IMR-90 (cell line): ENCODE measurements at regions not wholly inside any gene's neighbourhood (a gene's known extent, or its start where the extent isn't known, plus 50 kb on each side); places are given as distances from the start of the nearest gene placed in this dataset.

Experiments
- ATAC-seq: fragments of 200-7000 bp; cut with Tn5 transposase; 2 replicates; pipeline ENCODE4 v1.9.1; 2020; ENCODE audit warnings: low read depth, mild to moderate bottlenecking, moderate library complexity
- BruUV-seq: library from RNA; stranded (reverse); fragments of 400-500 nt; replicated peaks from 2 replicates; lab custom pipeline; 2021; lab: Mats Ljungman, UMichigan
- CTCF ChIA-PET: fragments of 300-600 bp; formaldehyde crosslinking; extraction: SDS; loops from one replicate; lab custom pipeline; 2021; ENCODE audit warnings: antibody characterized with exemption; lab: Yijun Ruan, JAX
- POLR2A ChIA-PET: fragments of 300-600 bp; sonication (Branson Sonifier 250); formaldehyde crosslinking; loops from one replicate; lab custom pipeline; 2022; ENCODE audit warnings: antibody characterized with exemption; ENCODE audit not compliant: unreplicated experiment; lab: Charles Lee
- DNase-seq: peaks from one replicate; pipeline ENCODE4 v3.0.0; 2013
- H2AFZ ChIP-seq: replicated peaks from 2 replicates; pipeline ENCODE3; 2013; ENCODE audit warnings: low read length, mild to moderate bottlenecking; ENCODE audit not compliant: poor library complexity
- H2AK5ac ChIP-seq: 2 replicates; pipeline ENCODE4 v1.6.1; 2013; ENCODE audit warnings: low read depth, low read length, inconsistent platforms
- H2AK9ac ChIP-seq: replicated peaks from 2 replicates; pipeline ENCODE3; 2013; ENCODE audit warnings: mild to moderate bottlenecking, low read depth, low read length, moderate library complexity; ENCODE audit not compliant: poor library complexity
- H2BK120ac ChIP-seq: 2 replicates; pipeline ENCODE4 v1.6.1; 2013; ENCODE audit warnings: low read depth, low read length, inconsistent platforms
- H2BK15ac ChIP-seq: 3 replicates; pipeline ENCODE4 v1.6.1; 2013; ENCODE audit warnings: low read depth, low read length, inconsistent platforms
- H2BK20ac ChIP-seq: 2 replicates; pipeline ENCODE4 v1.6.1; 2013; ENCODE audit warnings: low read depth, mild to moderate bottlenecking, inconsistent platforms, low read length, moderate library complexity
- H2BK5ac ChIP-seq: 2 replicates; pipeline ENCODE4 v1.6.1; 2013; ENCODE audit warnings: mild to moderate bottlenecking, low read depth, low read length, inconsistent platforms; ENCODE audit not compliant: poor library complexity, severe bottlenecking
- H3K14ac ChIP-seq: replicated peaks from 2 replicates; pipeline ENCODE4 v1.6.1; 2013; ENCODE audit warnings: low read depth, low read length, inconsistent platforms
- H3K18ac ChIP-seq: 2 replicates; pipeline ENCODE4 v1.6.1; 2013; ENCODE audit warnings: low read depth, low read length, control low read depth
- H3K23ac ChIP-seq: 2 replicates; pipeline ENCODE4 v1.6.1; 2013; ENCODE audit warnings: low read depth, low read length, inconsistent platforms
- H3K27ac ChIP-seq: 2 replicates; pipeline ENCODE4 v1.5.1; 2013; ENCODE audit warnings: mild to moderate bottlenecking, control low read depth, low read length; ENCODE audit not compliant: insufficient read depth
- H3K27me3 ChIP-seq: 2 replicates; pipeline ENCODE4 v1.6.1; 2013; ENCODE audit warnings: low read length; ENCODE audit not compliant: control insufficient read depth, insufficient read depth
- H3K36me3 ChIP-seq: 2 replicates; pipeline ENCODE4 v1.6.1; 2013; ENCODE audit warnings: low read length, mixed read lengths; ENCODE audit not compliant: control insufficient read depth, insufficient read depth
- H3K4ac ChIP-seq: 2 replicates; pipeline ENCODE4 v1.6.1; 2013; ENCODE audit warnings: low read depth, low read length, inconsistent platforms
- H3K4me1 ChIP-seq: 2 replicates; pipeline ENCODE4 v1.6.1; 2013; ENCODE audit warnings: low read length, mixed read lengths; ENCODE audit not compliant: control insufficient read depth, insufficient read depth
- H3K4me2 ChIP-seq: 2 replicates; pipeline ENCODE4 v1.6.1; 2013; ENCODE audit warnings: low read depth, mild to moderate bottlenecking, control low read depth, low read length, moderate library complexity
- H3K4me3 ChIP-seq: 2 replicates; pipeline ENCODE4 v1.5.1; 2013; ENCODE audit warnings: low read depth, mild to moderate bottlenecking, control low read depth, low read length, moderate library complexity; ENCODE audit not compliant: insufficient read depth
- H3K56ac ChIP-seq: 2 replicates; pipeline ENCODE4 v1.6.1; 2013; ENCODE audit warnings: low read length, inconsistent platforms; ENCODE audit not compliant: insufficient read depth; ENCODE audit errors: extremely low read depth
- H3K79me1 ChIP-seq, 2 experiments: 2 replicates each; pipeline ENCODE4 v1.6.1; 2013; ENCODE audit warnings: low read length in 2 of 2, inconsistent platforms in 1 of 2, low read depth in 1 of 2
- H3K9ac ChIP-seq: 2 replicates; pipeline ENCODE4 v1.6.1; 2013; ENCODE audit warnings: low read depth, low read length, control low read depth
- H3K9me1 ChIP-seq: 2 replicates; pipeline ENCODE4 v1.6.1; 2013; ENCODE audit warnings: low read length, inconsistent platforms; ENCODE audit not compliant: insufficient read depth
- H3K9me3 ChIP-seq: 2 replicates; pipeline ENCODE4 v1.6.1; 2013; ENCODE audit warnings: low read length; ENCODE audit not compliant: control insufficient read depth, insufficient read depth
- H4K20me1 ChIP-seq: 2 replicates; pipeline ENCODE4 v1.6.1; 2013; ENCODE audit warnings: low read length, inconsistent platforms; ENCODE audit not compliant: insufficient read depth
- H4K5ac ChIP-seq: 2 replicates; pipeline ENCODE4 v1.6.1; 2013; ENCODE audit warnings: mild to moderate bottlenecking, low read depth, low read length, control low read depth
- H4K8ac ChIP-seq, 2 experiments: 2 replicates each; pipeline ENCODE4 v1.6.1; 2013; ENCODE audit warnings: low read depth in 2 of 2, low read length in 2 of 2, control low read depth in 1 of 2, inconsistent platforms in 1 of 2
- H4K91ac ChIP-seq: 2 replicates; pipeline ENCODE4 v1.6.1; 2013; ENCODE audit warnings: low read depth, low read length, inconsistent platforms; ENCODE audit not compliant: insufficient read depth
- BHLHE40 ChIP-seq: fragments of 150-350 bp; IDR thresholded peaks from 2 replicates; pipeline ENCODE4 v1.6.1; 2016; ENCODE audit warnings: mild to moderate bottlenecking, low read depth, low read length
- CEBPB ChIP-seq: IDR thresholded peaks from 2 replicates; pipeline ENCODE4 v1.6.1; 2012; ENCODE audit warnings: low read depth, low read length, improper control_type of control experiment
- CHD1 ChIP-seq: IDR thresholded peaks from 2 replicates; pipeline ENCODE4 v1.6.1; 2012; ENCODE audit warnings: low read depth, low read length, improper control_type of control experiment
- FOS ChIP-seq: fragments of 150-350 bp; IDR thresholded peaks from 2 replicates; pipeline ENCODE4 v1.6.1; 2016; ENCODE audit warnings: low read depth, low read length
- MXI1 ChIP-seq: IDR thresholded peaks from 2 replicates; pipeline ENCODE4 v1.6.1; 2012; ENCODE audit warnings: low read depth, mild to moderate bottlenecking, low read length, moderate library complexity, borderline replicate concordance
- RAD21 ChIP-seq: IDR thresholded peaks from 2 replicates; pipeline ENCODE4 v1.6.1; 2012; ENCODE audit warnings: low read length, improper control_type of control experiment
- RFX5 ChIP-seq: IDR thresholded peaks from 2 replicates; pipeline ENCODE4 v1.8.0; 2012; ENCODE audit warnings: low read depth, mild to moderate bottlenecking, low read length, moderate library complexity
- SMC3 ChIP-seq: fragments of 150-350 bp; IDR thresholded peaks from 2 replicates; pipeline ENCODE4 v1.6.1; 2016; ENCODE audit warnings: low read depth, mild to moderate bottlenecking, antibody characterized with exemption, low read length, moderate library complexity
- WGBS, 2 experiments: methylation state at CpG; one replicate each; pipeline versions ENCODE4 v1.1.5 to v1.1.7; 2013; ENCODE audit warnings: missing lambda C conversion rate in 2 of 2; ENCODE audit not compliant: insufficient read length in 1 of 2; ENCODE audit errors: extremely low coverage in 2 of 2; 5-methylcytosine and 5-hydroxymethylcytosine counted together
- dilution Hi-C: fragments of 300-500 bp; cut with HindIII; formaldehyde crosslinking; loops from one replicate; pipeline ENCODE4 v1.14.3; 2018; ENCODE audit warnings: low sequenced_read_pairs; ENCODE audit not compliant: unreplicated experiment
- in situ Hi-C: fragments of 300-500 bp; cut with MboI; formaldehyde crosslinking; loops from 3 replicates; pipeline ENCODE4 v1.14.3; 2019; ENCODE audit warnings: low sequenced_read_pairs, inconsistent platforms, mixed read lengths
- intact Hi-C: fragments of 100-400 bp; cut with micrococcal nuclease; formaldehyde crosslinking; loops from 2 replicates; pipeline ENCODE4 v1.10.0; 2022
- TF ChIP-seq, protein P1 (sequence below): fragments of 150-350 bp; IDR thresholded peaks from 2 replicates; pipeline ENCODE4 v1.6.1; 2017; ENCODE audit warnings: mild to moderate bottlenecking, antibody characterized with exemption, low read length, low read depth

DNA sequence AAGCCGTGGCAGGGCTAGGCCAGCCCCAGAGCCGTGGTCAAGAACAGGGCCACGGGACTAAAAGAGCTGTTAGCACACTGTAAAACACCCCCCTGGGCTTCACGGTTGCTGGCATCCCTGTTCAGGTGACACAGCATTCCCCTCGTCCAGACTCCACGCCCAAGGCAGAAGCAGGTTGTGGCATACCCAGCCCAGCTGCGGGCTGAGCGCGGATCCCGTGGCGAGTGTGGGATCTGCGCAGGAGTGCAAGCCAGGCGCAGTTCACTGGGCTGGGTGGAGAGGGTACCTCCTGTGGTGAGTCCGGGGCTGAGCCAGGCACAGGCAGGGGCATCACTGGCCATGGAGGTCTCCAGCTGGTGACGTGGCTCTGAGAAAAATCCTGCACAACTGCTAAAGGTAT, 199.1 kb downstream of the FZD1 start:
- dilution Hi-C loops: no loop called here
- H2BK120ac ChIP-seq: no peak overlapping the region
- no peak overlapping the region for H2AFZ ChIP-seq
- H3K4me1 ChIP-seq: no peaks in the 10 kb centered on the region
- no peak overlapping the region for H3K9ac ChIP-seq
- H4K20me1 ChIP-seq: no peaks in the 10 kb centered on the region
- no peaks in the 10 kb centered on the region for H3K9me1 ChIP-seq
- H4K91ac ChIP-seq: no peak overlapping the region
- ChIA-PET POLR2A (no interaction called here), CTCF (no interaction called here)
- no peak overlapping the region for H3K4ac ChIP-seq
- no peak for TF ChIP-seq BHLHE40
- TF ChIP-seq CHD1: no peak
- no peak for TF ChIP-seq FOS
- TF ChIP-seq CEBPB: no peak
- no peak for TF ChIP-seq MXI1
- TF ChIP-seq, protein P1, sequence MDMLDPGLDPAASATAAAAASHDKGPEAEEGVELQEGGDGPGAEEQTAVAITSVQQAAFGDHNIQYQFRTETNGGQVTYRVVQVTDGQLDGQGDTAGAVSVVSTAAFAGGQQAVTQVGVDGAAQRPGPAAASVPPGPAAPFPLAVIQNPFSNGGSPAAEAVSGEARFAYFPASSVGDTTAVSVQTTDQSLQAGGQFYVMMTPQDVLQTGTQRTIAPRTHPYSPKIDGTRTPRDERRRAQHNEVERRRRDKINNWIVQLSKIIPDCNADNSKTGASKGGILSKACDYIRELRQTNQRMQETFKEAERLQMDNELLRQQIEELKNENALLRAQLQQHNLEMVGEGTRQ: no peak
- TF ChIP-seq SMC3: no peak
- TF ChIP-seq RFX5: no peak
- TF ChIP-seq RAD21: no peak
- no peak overlapping the region for H2BK15ac ChIP-seq
- no peak for ATAC-seq
- no peak overlapping the region for H2BK20ac ChIP-seq
- no peak for DNase-seq
- no peaks in the 10 kb centered on the region for H3K36me3 ChIP-seq
- no peak overlapping the region for H3K23ac ChIP-seq
- H3K56ac ChIP-seq: no peak overlapping the region
- no peak overlapping the region for H3K4me2 ChIP-seq
- no peak overlapping the region for H3K18ac ChIP-seq
- H3K14ac ChIP-seq: no peak overlapping the region
- H3K4me3 ChIP-seq: no peak overlapping the region
- no peak overlapping the region for H2AK5ac ChIP-seq
- no peaks in the 10 kb centered on the region for H3K79me1 ChIP-seq
- no peak overlapping the region for H4K8ac ChIP-seq
- WGBS, 2 experiments: 82% methylated on average over 6 of the region's 15 CpGs; no CpG with 5 or more reads in 1 of the 2 experiments
- H3K27me3 ChIP-seq: no peaks in the 10 kb centered on the region
- in situ Hi-C loops: no loop called here
- H3K9me3 ChIP-seq: no peaks in the 10 kb centered on the region
- no peak overlapping the region for H4K5ac ChIP-seq
- H2AK9ac ChIP-seq: no peak overlapping the region
- H3K27ac ChIP-seq: no peak overlapping the region
- no peak overlapping the region for H2BK5ac ChIP-seq
- intact Hi-C loops: loop anchor here (10.0 kb wide), 1 partner anchor 379 kb away; no protein-coding TSS in a partner anchor
- BruUV-seq: no TSS peak
